HFF-Myc (cell line): ENCODE measurements at regions not wholly inside any gene's neighbourhood (a gene's known extent, or its start where the extent isn't known, plus 50 kb on each side); places are given as distances from the start of the nearest gene placed in this dataset.

ENCODE experiments used
- DNase-seq: peaks from one replicate; pipeline ENCODE4 v3.0.0-alpha.2; 2011; ENCODE audit warnings: low read depth; ENCODE audit errors: extremely low read depth
- H3K4me3 ChIP-seq: replicated peaks from 2 replicates; pipeline ENCODE4 v1.5.1; 2011; ENCODE audit warnings: low read depth, mild to moderate bottlenecking, control low read depth, low read length
- TF ChIP-seq, protein P1 (sequence below): IDR thresholded peaks from 2 replicates; pipeline ENCODE4 v1.5.1; 2012; ENCODE audit warnings: mild to moderate bottlenecking, low read depth, low read length, control low read depth; ENCODE audit errors: missing control alignments

DNA sequence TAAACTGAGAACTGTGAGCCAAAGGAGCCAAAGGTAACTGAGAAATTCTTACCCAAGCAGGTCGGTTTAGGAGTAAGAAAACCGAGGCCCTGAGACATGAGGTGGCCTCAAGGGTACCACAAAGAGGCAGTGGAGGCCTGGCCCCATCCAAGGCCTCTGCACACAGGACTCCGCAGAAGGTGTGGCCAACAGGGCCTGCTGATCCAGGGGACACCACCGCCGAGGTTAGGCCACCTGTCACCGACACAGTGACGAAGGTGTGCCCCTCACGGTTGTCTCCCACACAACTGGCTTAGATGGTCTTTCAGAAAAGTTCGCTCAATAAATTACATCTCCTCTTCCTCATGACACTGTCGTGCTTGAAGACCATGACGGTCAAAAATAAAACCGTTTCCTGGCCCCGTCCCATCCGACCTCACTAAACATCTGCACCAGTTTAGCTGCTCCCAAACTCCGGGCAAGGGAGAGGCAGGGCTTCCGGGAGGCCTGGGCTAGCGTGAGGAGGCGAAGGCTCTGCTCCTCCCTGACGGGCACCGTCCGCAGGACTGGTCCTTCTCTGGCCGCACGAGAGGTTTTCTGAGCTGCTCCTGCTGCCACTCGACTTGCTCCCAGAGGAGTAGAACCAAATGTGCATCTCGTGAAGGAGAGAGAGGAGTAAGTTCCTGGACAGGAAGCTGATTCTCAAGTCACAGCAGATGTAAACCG, 442.0 kb downstream of the EIPR1 start:
- no peak overlapping the region for H3K4me3 ChIP-seq
- TF ChIP-seq, protein P1, sequence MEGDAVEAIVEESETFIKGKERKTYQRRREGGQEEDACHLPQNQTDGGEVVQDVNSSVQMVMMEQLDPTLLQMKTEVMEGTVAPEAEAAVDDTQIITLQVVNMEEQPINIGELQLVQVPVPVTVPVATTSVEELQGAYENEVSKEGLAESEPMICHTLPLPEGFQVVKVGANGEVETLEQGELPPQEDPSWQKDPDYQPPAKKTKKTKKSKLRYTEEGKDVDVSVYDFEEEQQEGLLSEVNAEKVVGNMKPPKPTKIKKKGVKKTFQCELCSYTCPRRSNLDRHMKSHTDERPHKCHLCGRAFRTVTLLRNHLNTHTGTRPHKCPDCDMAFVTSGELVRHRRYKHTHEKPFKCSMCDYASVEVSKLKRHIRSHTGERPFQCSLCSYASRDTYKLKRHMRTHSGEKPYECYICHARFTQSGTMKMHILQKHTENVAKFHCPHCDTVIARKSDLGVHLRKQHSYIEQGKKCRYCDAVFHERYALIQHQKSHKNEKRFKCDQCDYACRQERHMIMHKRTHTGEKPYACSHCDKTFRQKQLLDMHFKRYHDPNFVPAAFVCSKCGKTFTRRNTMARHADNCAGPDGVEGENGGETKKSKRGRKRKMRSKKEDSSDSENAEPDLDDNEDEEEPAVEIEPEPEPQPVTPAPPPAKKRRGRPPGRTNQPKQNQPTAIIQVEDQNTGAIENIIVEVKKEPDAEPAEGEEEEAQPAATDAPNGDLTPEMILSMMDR: no peak
- no peak for DNase-seq

DNA sequence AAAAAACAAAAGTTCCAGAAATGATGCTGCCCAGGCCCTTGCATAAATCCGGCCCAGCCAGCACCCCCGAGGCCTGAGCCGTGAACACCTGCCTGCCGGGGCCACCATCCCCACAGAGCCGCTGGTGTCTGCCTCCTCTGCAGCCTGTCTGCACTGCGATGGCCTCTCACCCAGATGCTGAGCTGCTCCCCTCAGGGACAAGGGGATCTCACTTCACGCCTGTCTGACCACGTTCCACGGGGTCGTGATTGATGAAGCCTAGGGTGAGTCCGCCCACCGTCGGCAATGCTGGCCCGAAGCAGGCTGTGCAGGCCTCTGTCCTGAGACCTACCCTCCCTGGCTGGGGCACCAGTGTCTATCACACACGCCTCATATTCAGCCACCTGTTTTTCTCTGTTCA, 444.2 kb downstream of the EIPR1 start:
- TF ChIP-seq, protein P1: no peak
- no peak overlapping the region for H3K4me3 ChIP-seq
- DNase-seq: no peak

DNA sequence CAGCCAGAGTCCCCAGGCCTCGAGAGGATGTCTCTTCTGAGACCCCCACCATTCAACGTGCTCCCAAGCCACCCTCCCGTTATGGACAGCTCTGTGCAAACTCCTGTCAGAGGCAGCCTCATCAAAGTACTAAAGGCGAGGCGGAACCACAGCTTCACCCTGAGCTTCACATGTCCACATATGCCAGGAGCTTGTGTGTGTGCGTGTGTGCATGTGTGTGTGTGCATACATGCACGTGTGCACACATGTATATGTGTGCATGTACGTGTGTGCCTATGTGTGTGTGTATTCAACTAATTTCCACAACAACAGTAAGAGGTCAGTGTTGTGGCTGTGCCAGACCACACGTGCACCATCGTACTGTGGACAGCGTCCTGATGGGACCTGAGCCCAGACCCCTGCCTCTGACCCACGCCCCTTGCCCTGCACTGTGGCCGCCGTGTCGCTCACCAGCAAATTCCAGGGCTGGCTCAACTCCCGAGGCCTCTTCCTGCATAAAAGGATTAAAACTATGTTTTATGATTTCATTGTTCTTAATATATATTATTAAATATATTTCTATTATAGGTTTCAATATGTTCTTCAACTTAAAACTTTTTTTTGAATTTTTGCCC, 444.8 kb downstream of the EIPR1 start:
- DNase-seq: no peak
- TF ChIP-seq, protein P1: no peak
- H3K4me3 ChIP-seq: no peak overlapping the region

DNA sequence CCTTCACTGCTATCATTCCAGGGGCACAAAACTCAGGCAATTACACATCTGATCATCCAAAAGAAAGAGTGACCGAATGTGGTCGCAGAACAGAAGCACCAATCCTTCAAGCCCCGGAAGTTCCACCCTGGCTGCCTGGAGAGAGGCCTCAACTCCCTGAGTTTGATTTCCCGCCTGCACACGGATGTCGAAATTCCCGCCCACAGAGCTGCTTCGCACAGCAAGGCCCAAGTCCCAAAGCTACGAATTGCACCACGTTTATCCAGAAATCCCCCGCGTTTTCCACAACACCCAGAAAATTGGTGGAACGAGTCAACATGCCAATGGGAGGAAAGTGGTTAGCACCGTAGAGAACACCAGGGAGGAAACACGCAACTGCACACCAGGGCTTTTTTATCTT, 445.4 kb downstream of the EIPR1 start:
- no peak for DNase-seq
- TF ChIP-seq, protein P1: no peak
- no peak overlapping the region for H3K4me3 ChIP-seq

DNA sequence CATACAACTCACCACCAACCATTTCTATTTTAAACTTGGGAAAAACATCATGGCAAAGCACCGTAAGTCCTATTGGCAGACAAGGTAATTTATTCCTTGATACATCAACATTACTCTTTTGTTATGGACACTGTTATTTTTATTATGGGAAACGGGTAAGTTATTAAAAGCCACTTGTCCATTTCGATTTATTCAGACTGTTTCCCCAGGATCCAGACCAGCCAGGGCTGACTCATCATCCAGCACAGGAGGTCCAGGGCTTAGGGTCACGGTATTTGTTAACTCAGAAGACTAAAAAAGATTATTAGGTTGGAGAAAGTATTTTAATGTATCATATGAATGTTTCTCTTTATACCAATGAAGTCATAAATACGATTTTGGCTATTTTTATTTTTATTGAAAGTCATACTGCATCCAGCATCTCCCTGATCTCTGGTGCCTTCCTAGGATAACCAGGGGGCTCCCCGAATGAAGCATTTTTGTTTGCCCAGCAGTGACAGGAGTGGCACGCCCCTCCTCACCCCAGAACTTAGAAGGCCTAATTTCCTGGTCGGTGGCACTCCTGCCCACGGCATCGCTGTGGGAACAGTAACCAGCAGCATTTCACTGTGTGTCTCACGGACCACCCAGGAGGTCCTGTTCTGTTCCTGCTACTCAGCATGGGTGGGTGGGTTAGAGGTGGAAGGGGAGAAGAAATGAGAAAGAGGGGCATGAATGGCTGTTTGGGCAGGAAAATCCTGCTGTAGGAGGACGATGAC, 446.1 kb downstream of the EIPR1 start:
- TF ChIP-seq, protein P1: no peak
- no peak for DNase-seq
- no peak overlapping the region for H3K4me3 ChIP-seq

DNA sequence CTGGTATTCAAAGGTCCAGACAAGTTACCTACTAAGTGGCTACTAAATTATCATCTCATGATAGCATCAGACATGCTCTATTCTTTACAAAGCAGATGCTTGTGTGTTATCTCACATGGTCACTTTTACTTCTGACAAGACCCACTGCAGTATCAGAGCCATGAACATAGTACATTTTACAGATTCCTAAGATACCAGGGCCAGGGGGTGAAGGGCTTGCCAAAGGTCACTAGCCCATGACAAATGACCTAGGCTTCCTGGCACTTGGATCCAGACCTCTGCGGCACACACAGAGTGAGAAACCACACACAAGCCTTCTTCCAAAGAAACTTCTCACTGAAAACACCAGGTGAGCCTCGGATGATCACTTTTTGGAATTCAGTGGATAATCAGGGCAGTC, 446.8 kb downstream of the EIPR1 start:
- DNase-seq: no peak
- no peak overlapping the region for H3K4me3 ChIP-seq
- TF ChIP-seq, protein P1: no peak
